ENCODE measurements at regions not wholly inside any gene's neighbourhood (a gene's known extent, or its start where the extent isn't known, plus 50 kb on each side); places are given as distances from the start of the nearest gene placed in this dataset.

DNA sequence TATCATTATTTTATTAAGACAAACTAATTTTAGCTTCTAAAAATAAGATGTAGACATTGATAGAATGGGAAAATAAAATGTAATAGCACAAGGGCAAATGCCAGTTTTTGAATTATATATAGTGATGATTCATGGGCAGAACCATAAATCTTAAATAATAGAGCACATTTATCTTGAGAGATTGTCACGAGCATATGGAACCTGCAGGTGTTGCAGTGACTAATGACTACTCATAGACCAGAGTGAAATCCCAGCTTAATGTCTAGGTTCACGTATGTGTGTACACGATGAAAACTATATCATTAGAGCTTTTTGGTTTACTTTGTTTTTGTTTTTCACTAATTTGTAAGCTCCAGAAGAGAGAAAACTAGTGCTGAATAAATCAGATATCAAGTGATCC lies 150.2 kb upstream of the CACNA2D1 start:
- intact Hi-C loops (cut with micrococcal nuclease) (loop anchor here (2.0 kb wide), 1 partner anchor 485 kb away; no protein-coding TSS in a partner anchor), dilution Hi-C loops (cut with MboI; ENCODE audit: extremely low pct_ligation_motif_present, low sequenced_read_pairs) (no loop called here)
- Histone ChIP-seq H3K9me3 (replicated peaks; ENCODE audit: control insufficient read depth, insufficient read depth, low read length) (no peaks in the 10 kb centered on the region), H3K79me2 (ENCODE audit: control insufficient read depth, insufficient read depth, low read length) (no peaks in the 10 kb centered on the region), H3K9me1 (replicated peaks; ENCODE audit: control insufficient read depth, extremely low read depth, insufficient read depth, low read length) (no peaks in the 10 kb centered on the region), H2AFZ (ENCODE audit: low read depth, low read length) (no peak overlapping the region), H3K27me3 (ENCODE audit: control insufficient read depth in 2 of 2, insufficient read depth in 2 of 2, low read length in 2 of 2) (no peaks in the 10 kb centered on the region), H3K27ac (ENCODE audit: insufficient read depth, low read depth, low read length) (peak overlapping the region; percentile 73), H3K4me2 (ENCODE audit: insufficient read depth, low read length) (peak overlapping the region; percentile 74), H4K20me1 (replicated peaks; ENCODE audit: control insufficient read depth, extremely low read depth, insufficient read depth, low read length) (no peaks in the 10 kb centered on the region), H3K9ac (replicated peaks; ENCODE audit: extremely low read depth, insufficient read depth, low read length) (no peak overlapping the region), H3K4me3 (replicated peaks in 1 of 3; ENCODE audit: insufficient read depth in 1 of 3, low read depth in 1 of 3, low read length in 3 of 3) (no peak overlapping the region), H3K36me3 (ENCODE audit: control insufficient read depth in 2 of 2, extremely low read depth in 1 of 2, insufficient read depth in 2 of 2, low read length in 2 of 2) (no peaks in the 10 kb centered on the region), H3K4me1 (ENCODE audit: control insufficient read depth, extremely low read depth, insufficient read depth, low read length) (peaks cover 32% of the 10 kb centered on the region)
- peak; percentile 84 for DNase-seq (ENCODE audit: low read depth, low spot score)
- FAIRE-seq = peak; percentile 64
- no TSS peak for BruUV-seq (replicated peaks)
- ChIA-PET POLR2A (no interaction called here), CTCF (interaction anchor here (1.3 to 2.3 kb wide), 5 partner anchors 11 to 1094 kb away, joined by 6 to 10 read pairs (median 8); no protein-coding TSS in a partner anchor)
- TF ChIP-seq GATA2 (IDR thresholded peaks at IDR 0.05; ENCODE audit: insufficient read depth, insufficient read length, low read depth, low read length) = peak; percentile 11
- peak; percentile 72 for TF ChIP-seq JUN (IDR thresholded peaks at IDR 0.05; ENCODE audit: borderline replicate concordance, insufficient read depth, insufficient read length, low read depth)
- peak; percentile 29 for TF ChIP-seq POLR2AphosphoS5 (IDR thresholded peaks at IDR 0.05; ENCODE audit: insufficient read depth, low read depth, low read length)
- TF ChIP-seq POLR2A (IDR thresholded peaks at IDR 0.05; ENCODE audit: low read depth, low read length) = peak; percentile 34
- TF ChIP-seq, protein P1, sequence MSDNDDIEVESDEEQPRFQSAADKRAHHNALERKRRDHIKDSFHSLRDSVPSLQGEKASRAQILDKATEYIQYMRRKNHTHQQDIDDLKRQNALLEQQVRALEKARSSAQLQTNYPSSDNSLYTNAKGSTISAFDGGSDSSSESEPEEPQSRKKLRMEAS (IDR thresholded peaks at IDR 0.05; ENCODE audit: insufficient read depth, insufficient read length) = no peak
- no peak for TF ChIP-seq MYC (IDR thresholded peaks at IDR 0.05; ENCODE audit: low read depth, low read length)
- TF ChIP-seq, protein P2, sequence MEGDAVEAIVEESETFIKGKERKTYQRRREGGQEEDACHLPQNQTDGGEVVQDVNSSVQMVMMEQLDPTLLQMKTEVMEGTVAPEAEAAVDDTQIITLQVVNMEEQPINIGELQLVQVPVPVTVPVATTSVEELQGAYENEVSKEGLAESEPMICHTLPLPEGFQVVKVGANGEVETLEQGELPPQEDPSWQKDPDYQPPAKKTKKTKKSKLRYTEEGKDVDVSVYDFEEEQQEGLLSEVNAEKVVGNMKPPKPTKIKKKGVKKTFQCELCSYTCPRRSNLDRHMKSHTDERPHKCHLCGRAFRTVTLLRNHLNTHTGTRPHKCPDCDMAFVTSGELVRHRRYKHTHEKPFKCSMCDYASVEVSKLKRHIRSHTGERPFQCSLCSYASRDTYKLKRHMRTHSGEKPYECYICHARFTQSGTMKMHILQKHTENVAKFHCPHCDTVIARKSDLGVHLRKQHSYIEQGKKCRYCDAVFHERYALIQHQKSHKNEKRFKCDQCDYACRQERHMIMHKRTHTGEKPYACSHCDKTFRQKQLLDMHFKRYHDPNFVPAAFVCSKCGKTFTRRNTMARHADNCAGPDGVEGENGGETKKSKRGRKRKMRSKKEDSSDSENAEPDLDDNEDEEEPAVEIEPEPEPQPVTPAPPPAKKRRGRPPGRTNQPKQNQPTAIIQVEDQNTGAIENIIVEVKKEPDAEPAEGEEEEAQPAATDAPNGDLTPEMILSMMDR (IDR thresholded peaks at IDR 0.05; ENCODE audit: extremely low read depth in 1 of 2, insufficient read depth in 1 of 2, low read depth in 1 of 2, low read length in 2 of 2) = no peak
- TF ChIP-seq FOS (IDR thresholded peaks at IDR 0.05; ENCODE audit: borderline replicate concordance, insufficient read depth, low read length) = peak; percentile 69
